GM21786 (cell line): ENCODE measurements at regions not wholly inside any gene's neighbourhood (a gene's known extent, or its start where the extent isn't known, plus 50 kb on each side); places are given as distances from the start of the nearest gene placed in this dataset.
A peak's percentile ranks its signal among the peaks of the same experiment; 100 is the strongest.

Experiments used
- ATAC-seq: cut with Tn5 transposase; IDR thresholded peaks from one replicate; pipeline ENCODE4 v1.9.1; 2021; ENCODE audit not compliant: unreplicated experiment

- ATAC-seq = no peak
These were observed 262.3 kb downstream of the PTEN start for GRCh38 chr10:88125766-88126165.

- ATAC-seq = no peak
These were observed 263.3 kb downstream of the PTEN start for GRCh38 chr10:88126699-88127098.

- no peak for ATAC-seq
These were observed 263.8 kb downstream of the PTEN start for GRCh38 chr10:88127269-88127668.

GRCh38 chr10:88127766-88128165 is 264.3 kb downstream of the PTEN start:
- no peak for ATAC-seq

GRCh38 chr10:88129013-88129412 is 265.6 kb downstream of the PTEN start:
- no peak for ATAC-seq

- ATAC-seq = no peak
These were observed 267.5 kb downstream of the PTEN start for GRCh38 chr10:88130912-88131311.

GRCh38 chr10:88131511-88132139 is 268.2 kb downstream of the PTEN start:
- ATAC-seq = no peak

- ATAC-seq = no peak
These were observed 273.3 kb downstream of the PTEN start for GRCh38 chr10:88136712-88137111.

GRCh38 chr10:88138319-88138848 is 275.0 kb downstream of the PTEN start:
- peak; percentile 87 for ATAC-seq

GRCh38 chr10:88147000-88147798 is 283.8 kb downstream of the PTEN start:
- ATAC-seq = no peak

- ATAC-seq = no peak
These were observed 286.5 kb downstream of the PTEN start for GRCh38 chr10:88149906-88150305.

GRCh38 chr10:88150339-88150738 is 286.9 kb downstream of the PTEN start:
- ATAC-seq = no peak

- peak; percentile 85 for ATAC-seq
These were observed 289.3 kb downstream of the PTEN start for GRCh38 chr10:88152728-88153133.

GRCh38 chr10:88154596-88155250 is 291.3 kb downstream of the PTEN start:
- no peak for ATAC-seq

GRCh38 chr10:88156341-88156740 is 292.9 kb downstream of the PTEN start:
- ATAC-seq = no peak

- no peak for ATAC-seq
These were observed 294.6 kb downstream of the PTEN start for GRCh38 chr10:88157981-88158465.

GRCh38 chr10:88158526-88159122 is 295.2 kb downstream of the PTEN start:
- ATAC-seq = no peak

GRCh38 chr10:88159127-88159829 is 295.9 kb downstream of the PTEN start:
- ATAC-seq = no peak

GRCh38 chr10:88161070-88161469 is 297.6 kb downstream of the PTEN start:
- no peak for ATAC-seq

- ATAC-seq = no peak
These were observed 298.3 kb downstream of the PTEN start for GRCh38 chr10:88161756-88162155.

- no peak for ATAC-seq
These were observed 299.4 kb downstream of the PTEN start for GRCh38 chr10:88162852-88163251.
